ENCODE measurements at regions not wholly inside any gene's neighbourhood (a gene's known extent, or its start where the extent isn't known, plus 50 kb on each side); places are given as distances from the start of the nearest gene placed in this dataset.

- H3K4me3 ChIP-seq, result no peak overlapping the region
- H2AFZ ChIP-seq (ENCODE audit: control insufficient read depth, low read depth, low read length), result no peak overlapping the region
- 15% methylated on average over 5 of the region's 5 CpGs for WGBS (ENCODE audit: insufficient coverage, insufficient replicate concordance, low lambda C conversion rate, missing lambda C conversion rate)
- in situ Hi-C loops (cut with MboI), result no loop called here
- H3K27me3 ChIP-seq (replicated peaks in 1 of 2; ENCODE audit: control insufficient read depth in 2 of 2, insufficient read depth in 2 of 2, low read length in 1 of 2), result no peaks in the 10 kb centered on the region
- ChIA-PET SMC1A (ENCODE audit: uncharacterized antibody, unreplicated experiment) (interaction anchor here (0.7 to 3.8 kb wide), 16 partner anchors 8 to 104 kb away, joined by 3 to 17 read pairs (median 6); no protein-coding TSS in a partner anchor), POLR2A (interaction anchor here (1.4 to 1.5 kb wide), 2 partner anchors 40 to 48 kb away, joined by 3 to 4 read pairs; no protein-coding TSS in a partner anchor), RAD21 (ENCODE audit: unreplicated experiment) (interaction anchor here (1.0 to 3.5 kb wide), 15 partner anchors 12 to 51 kb away, joined by 3 to 15 read pairs (median 4); no protein-coding TSS in a partner anchor), CTCF (interaction anchor here (1.0 to 2.3 kb wide), 2 partner anchors 18 to 34 kb away, joined by 4 to 5 read pairs; no protein-coding TSS in a partner anchor)
- no peaks in the 10 kb centered on the region for H3K9me3 ChIP-seq (replicated peaks; ENCODE audit: control insufficient read depth, insufficient read depth, low read length)
- DNase-seq (ENCODE audit: low read depth, low spot score) (no peak), ATAC-seq (no peak), FAIRE-seq (no peak)
- intact Hi-C loops (cut with micrococcal nuclease; ENCODE audit: unreplicated experiment), result no loop called here
- no peak overlapping the region for H3K4me2 ChIP-seq (ENCODE audit: control insufficient read depth, insufficient read depth)
- no peak overlapping the region for H3K9ac ChIP-seq (ENCODE audit: control insufficient read depth, insufficient read depth, low read length)
- no peaks in the 10 kb centered on the region for H3K36me3 ChIP-seq (ENCODE audit: control insufficient read depth in 2 of 2, insufficient read depth in 2 of 2, low read length in 1 of 2)
- no peaks in the 10 kb centered on the region for H3K79me2 ChIP-seq (ENCODE audit: control insufficient read depth, insufficient read depth, low read length)
- H3K4me1 ChIP-seq (ENCODE audit: control insufficient read depth, insufficient read depth, low read length), result no peaks in the 10 kb centered on the region
- no peak overlapping the region for H3K27ac ChIP-seq (ENCODE audit: control insufficient read depth, insufficient read depth)
- H4K20me1 ChIP-seq (ENCODE audit: control insufficient read depth, insufficient read depth), result no peaks in the 10 kb centered on the region
- BruUV-seq (replicated peaks), result no TSS peak
- no peak for TF ChIP-seq PBX3 (IDR thresholded peaks at IDR 0.05; ENCODE audit: insufficient replicate concordance, low read depth, low read length)
- no peak for TF ChIP-seq SIX5 (IDR thresholded peaks at IDR 0.05; ENCODE audit: low read depth, low read length, severe bottlenecking)
- no peak for TF ChIP-seq RB1 (IDR thresholded peaks at IDR 0.05; ENCODE audit: borderline replicate concordance)
- TF ChIP-seq POLR2A (IDR thresholded peaks at IDR 0.05; ENCODE audit: low read depth, low read length), result no peak
- TF ChIP-seq REST (IDR thresholded peaks at IDR 0.05; ENCODE audit: low read depth, low read length), result no peak
- TF ChIP-seq SREBF1 (IDR thresholded peaks at IDR 0.05; ENCODE audit: low read length), result no peak
- TF ChIP-seq FOXK2 (IDR thresholded peaks at IDR 0.05), result no peak
- TF ChIP-seq SKIL (IDR thresholded peaks at IDR 0.05; ENCODE audit: low read depth, poor library complexity, severe bottlenecking), result no peak
- TF ChIP-seq PML (IDR thresholded peaks at IDR 0.05; ENCODE audit: low read length), result no peak
- TF ChIP-seq CREB1 (IDR thresholded peaks at IDR 0.05; ENCODE audit: low read depth), result no peak
- TF ChIP-seq YY1 (IDR thresholded peaks at IDR 0.05; ENCODE audit: low read depth, low read length), result no peak
- TF ChIP-seq HDAC6 (IDR thresholded peaks at IDR 0.05; ENCODE audit: unreplicated experiment), result no peak
- no peak for TF ChIP-seq ZBTB40 (IDR thresholded peaks at IDR 0.05; ENCODE audit: borderline replicate concordance)
Measured at GRCh38 chr5:164312801-164313200, 807.4 kb downstream of the MAT2B start.

Measured in GM12878 (cell line).